HFFc6 (cell line): ENCODE measurements at regions not wholly inside any gene's neighbourhood (a gene's known extent, or its start where the extent isn't known, plus 50 kb on each side); places are given as distances from the start of the nearest gene placed in this dataset.

Source experiments
- DNase-seq: peaks from one replicate; pipeline ENCODE4 v3.0.0-alpha.2; 2018
- H3K27ac Mint-ChIP-seq: 2 replicates; pipeline ENCODE4 v1.8.0; 2020; ENCODE audit warnings: mild to moderate bottlenecking, mixed read lengths
- H3K27me3 Mint-ChIP-seq: 2 replicates; pipeline ENCODE4 v1.8.0; 2021; ENCODE audit warnings: mild to moderate bottlenecking, moderate library complexity, mixed read lengths; ENCODE audit not compliant: insufficient read depth
- H3K36me3 Mint-ChIP-seq: 2 replicates; pipeline ENCODE4 v1.8.0; 2021; ENCODE audit warnings: low read depth, mixed read lengths
- H3K4me1 Mint-ChIP-seq: 2 replicates; pipeline ENCODE4 v1.8.0; 2020; ENCODE audit warnings: low read depth, mixed read lengths
- H3K4me3 Mint-ChIP-seq: 2 replicates; pipeline ENCODE4 v1.8.0; 2020; ENCODE audit warnings: mild to moderate bottlenecking, moderate library complexity, mixed read lengths
- H3K9me3 Mint-ChIP-seq: 2 replicates; pipeline ENCODE4 v1.8.0; 2020; ENCODE audit warnings: mild to moderate bottlenecking, mixed read lengths
- TF ChIP-seq, protein P1 (sequence below): fragments of 200-600 bp; sonication (generic); IDR thresholded peaks from 2 replicates; pipeline ENCODE4 v1.5.0; 2021; ENCODE audit warnings: antibody characterized with exemption, mild to moderate bottlenecking

DNA sequence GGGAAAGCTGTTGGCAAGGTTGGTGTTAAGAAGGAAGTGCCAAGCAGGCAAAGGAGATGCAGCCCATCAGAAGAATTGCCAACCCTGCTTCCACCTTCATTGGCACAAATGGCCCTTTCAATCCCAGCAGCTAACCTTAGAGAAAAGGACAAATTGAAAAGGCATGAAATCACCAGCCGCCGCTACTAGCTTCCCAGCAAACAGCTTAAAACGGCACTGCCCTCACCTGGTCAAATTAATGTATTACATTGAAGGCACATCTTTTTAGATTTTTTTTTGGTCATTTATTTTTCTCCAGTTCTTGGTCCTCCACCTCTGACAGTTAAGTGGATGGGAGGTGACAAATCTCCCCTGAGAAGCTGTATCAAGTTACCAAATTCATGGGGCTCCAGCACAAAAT is 51.0 kb upstream of the NHSL2 start:
- H3K4me1 Mint-ChIP-seq = peaks cover 5% of the 10 kb centered on the region; the same call in 1 of the 2 replicates
- peak; percentile 17 for DNase-seq
- TF ChIP-seq, protein P1, sequence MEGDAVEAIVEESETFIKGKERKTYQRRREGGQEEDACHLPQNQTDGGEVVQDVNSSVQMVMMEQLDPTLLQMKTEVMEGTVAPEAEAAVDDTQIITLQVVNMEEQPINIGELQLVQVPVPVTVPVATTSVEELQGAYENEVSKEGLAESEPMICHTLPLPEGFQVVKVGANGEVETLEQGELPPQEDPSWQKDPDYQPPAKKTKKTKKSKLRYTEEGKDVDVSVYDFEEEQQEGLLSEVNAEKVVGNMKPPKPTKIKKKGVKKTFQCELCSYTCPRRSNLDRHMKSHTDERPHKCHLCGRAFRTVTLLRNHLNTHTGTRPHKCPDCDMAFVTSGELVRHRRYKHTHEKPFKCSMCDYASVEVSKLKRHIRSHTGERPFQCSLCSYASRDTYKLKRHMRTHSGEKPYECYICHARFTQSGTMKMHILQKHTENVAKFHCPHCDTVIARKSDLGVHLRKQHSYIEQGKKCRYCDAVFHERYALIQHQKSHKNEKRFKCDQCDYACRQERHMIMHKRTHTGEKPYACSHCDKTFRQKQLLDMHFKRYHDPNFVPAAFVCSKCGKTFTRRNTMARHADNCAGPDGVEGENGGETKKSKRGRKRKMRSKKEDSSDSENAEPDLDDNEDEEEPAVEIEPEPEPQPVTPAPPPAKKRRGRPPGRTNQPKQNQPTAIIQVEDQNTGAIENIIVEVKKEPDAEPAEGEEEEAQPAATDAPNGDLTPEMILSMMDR = peak; percentile 74
- no peaks in the 10 kb centered on the region for H3K9me3 Mint-ChIP-seq
- no peak overlapping the region for H3K4me3 Mint-ChIP-seq
- H3K27ac Mint-ChIP-seq = no peak overlapping the region
- H3K27me3 Mint-ChIP-seq = peaks cover 22% of the 10 kb centered on the region
- H3K36me3 Mint-ChIP-seq = no peaks in the 10 kb centered on the region
